PFSK-1 (cell line): ENCODE measurements at regions not wholly inside any gene's neighbourhood (a gene's known extent, or its start where the extent isn't known, plus 50 kb on each side); places are given as distances from the start of the nearest gene placed in this dataset.

Experiments used
- POLR2AphosphoS5 ChIP-seq: IDR thresholded peaks from 2 replicates; pipeline ENCODE4 v1.6.1; 2012; ENCODE audit warnings: low read depth, mild to moderate bottlenecking, control low read depth, low read length, moderate library complexity
- SIN3A ChIP-seq: IDR thresholded peaks from 2 replicates; pipeline ENCODE4 v1.6.1; 2012; ENCODE audit warnings: mild to moderate bottlenecking, low read length, moderate library complexity, borderline replicate concordance; ENCODE audit not compliant: insufficient read depth
- TF ChIP-seq, protein P1 (sequence below), 2 experiments: IDR thresholded peaks; 2 replicates each; pipeline versions ENCODE4 v1.6.1 to v1.8.0; 2011 to 2012; ENCODE audit warnings: low read depth in 2 of 2, low read length in 2 of 2, control low read depth in 1 of 2, inconsistent platforms in 1 of 2, mild to moderate bottlenecking in 1 of 2, moderate library complexity in 1 of 2; ENCODE audit not compliant: insufficient read depth in 1 of 2

DNA sequence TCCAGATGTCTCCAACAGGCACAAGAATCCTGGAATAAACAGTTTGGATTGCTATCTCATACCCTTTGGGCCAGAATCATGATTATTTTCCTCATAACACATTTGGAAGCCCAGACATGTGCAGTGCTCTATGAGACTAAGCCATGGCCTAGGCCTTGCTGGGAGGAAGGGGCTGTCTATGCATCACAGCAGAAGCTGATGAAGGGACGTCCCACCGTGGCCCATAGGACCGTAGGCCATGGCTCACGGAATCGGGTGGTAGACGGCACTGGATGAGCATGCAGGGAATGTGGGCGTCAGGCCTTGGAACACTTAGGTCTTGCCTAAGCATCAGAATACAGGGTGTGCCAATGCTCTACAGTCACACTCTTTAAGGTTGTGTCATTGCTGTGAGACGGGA lies 283.8 kb upstream of the TSHZ3 start:
- TF ChIP-seq, protein P1, sequence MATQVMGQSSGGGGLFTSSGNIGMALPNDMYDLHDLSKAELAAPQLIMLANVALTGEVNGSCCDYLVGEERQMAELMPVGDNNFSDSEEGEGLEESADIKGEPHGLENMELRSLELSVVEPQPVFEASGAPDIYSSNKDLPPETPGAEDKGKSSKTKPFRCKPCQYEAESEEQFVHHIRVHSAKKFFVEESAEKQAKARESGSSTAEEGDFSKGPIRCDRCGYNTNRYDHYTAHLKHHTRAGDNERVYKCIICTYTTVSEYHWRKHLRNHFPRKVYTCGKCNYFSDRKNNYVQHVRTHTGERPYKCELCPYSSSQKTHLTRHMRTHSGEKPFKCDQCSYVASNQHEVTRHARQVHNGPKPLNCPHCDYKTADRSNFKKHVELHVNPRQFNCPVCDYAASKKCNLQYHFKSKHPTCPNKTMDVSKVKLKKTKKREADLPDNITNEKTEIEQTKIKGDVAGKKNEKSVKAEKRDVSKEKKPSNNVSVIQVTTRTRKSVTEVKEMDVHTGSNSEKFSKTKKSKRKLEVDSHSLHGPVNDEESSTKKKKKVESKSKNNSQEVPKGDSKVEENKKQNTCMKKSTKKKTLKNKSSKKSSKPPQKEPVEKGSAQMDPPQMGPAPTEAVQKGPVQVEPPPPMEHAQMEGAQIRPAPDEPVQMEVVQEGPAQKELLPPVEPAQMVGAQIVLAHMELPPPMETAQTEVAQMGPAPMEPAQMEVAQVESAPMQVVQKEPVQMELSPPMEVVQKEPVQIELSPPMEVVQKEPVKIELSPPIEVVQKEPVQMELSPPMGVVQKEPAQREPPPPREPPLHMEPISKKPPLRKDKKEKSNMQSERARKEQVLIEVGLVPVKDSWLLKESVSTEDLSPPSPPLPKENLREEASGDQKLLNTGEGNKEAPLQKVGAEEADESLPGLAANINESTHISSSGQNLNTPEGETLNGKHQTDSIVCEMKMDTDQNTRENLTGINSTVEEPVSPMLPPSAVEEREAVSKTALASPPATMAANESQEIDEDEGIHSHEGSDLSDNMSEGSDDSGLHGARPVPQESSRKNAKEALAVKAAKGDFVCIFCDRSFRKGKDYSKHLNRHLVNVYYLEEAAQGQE (IDR thresholded peaks at IDR 0.05; ENCODE audit: insufficient read depth in 1 of 2, low read depth in 2 of 2, low read length in 2 of 2) = no peak
- no peak for TF ChIP-seq SIN3A
- no peak for TF ChIP-seq POLR2AphosphoS5
